Right lobe of liver (tissue), 4 donors: ENCODE measurements at regions not wholly inside any gene's neighbourhood (a gene's known extent, or its start where the extent isn't known, plus 50 kb on each side); places are given as distances from the start of the nearest gene placed in this dataset.

ENCODE experiments used
- POLR2A ChIP-seq: fragments of 450-650 bp; IDR thresholded peaks from one replicate; pipeline ENCODE4 v1.6.1; 2017; ENCODE audit warnings: antibody characterized with exemption, mild to moderate bottlenecking
- TF ChIP-seq, protein P1 (sequence below), 4 donors: fragments of 200-600 bp in 3 of 4; fragments of 450-650 bp in 1 of 4; IDR thresholded peaks; one replicate each; pipeline versions ENCODE4 v1.5.1 to v1.8.0; 2016 to 2022; ENCODE audit warnings: antibody characterized with exemption in 4 of 4, mild to moderate bottlenecking in 2 of 4
- donor health status: DM: no; HTN: no; CAD: no.
- donor health status: DM: no; HTN: no; CAD: no.
- donor health status: DM: no; HTN: yes; CAD: no.

DNA sequence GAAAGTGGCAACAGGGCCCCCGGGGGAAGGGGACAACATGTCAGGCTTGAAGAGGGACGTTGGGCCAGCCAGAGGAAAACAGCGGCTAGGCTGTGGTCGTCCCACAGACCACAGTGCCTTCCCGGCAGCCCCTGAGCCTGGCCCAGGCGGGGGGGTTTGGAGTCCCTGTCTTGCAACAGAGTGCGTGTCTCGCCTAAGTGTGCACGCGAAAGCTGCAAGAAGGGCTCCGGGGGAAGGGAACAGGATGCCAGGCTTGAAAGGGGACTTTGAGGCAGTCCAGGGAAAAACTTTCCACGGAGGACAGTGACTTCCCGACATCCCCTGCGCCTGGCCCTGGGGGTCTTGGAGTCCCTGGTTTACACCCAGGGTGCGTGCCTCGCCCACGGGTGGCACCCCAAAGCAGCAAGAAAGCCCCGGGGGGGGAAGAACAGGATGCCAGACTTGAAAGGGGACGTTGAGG, 157.5 kb upstream of the ALG10B start:
- TF ChIP-seq, protein P1, sequence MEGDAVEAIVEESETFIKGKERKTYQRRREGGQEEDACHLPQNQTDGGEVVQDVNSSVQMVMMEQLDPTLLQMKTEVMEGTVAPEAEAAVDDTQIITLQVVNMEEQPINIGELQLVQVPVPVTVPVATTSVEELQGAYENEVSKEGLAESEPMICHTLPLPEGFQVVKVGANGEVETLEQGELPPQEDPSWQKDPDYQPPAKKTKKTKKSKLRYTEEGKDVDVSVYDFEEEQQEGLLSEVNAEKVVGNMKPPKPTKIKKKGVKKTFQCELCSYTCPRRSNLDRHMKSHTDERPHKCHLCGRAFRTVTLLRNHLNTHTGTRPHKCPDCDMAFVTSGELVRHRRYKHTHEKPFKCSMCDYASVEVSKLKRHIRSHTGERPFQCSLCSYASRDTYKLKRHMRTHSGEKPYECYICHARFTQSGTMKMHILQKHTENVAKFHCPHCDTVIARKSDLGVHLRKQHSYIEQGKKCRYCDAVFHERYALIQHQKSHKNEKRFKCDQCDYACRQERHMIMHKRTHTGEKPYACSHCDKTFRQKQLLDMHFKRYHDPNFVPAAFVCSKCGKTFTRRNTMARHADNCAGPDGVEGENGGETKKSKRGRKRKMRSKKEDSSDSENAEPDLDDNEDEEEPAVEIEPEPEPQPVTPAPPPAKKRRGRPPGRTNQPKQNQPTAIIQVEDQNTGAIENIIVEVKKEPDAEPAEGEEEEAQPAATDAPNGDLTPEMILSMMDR (IDR thresholded peaks at IDR 0.05) = no peak
- TF ChIP-seq POLR2A = no peak
